SK-N-SH (cell line): ENCODE measurements at regions not wholly inside any gene's neighbourhood (a gene's known extent, or its start where the extent isn't known, plus 50 kb on each side); places are given as distances from the start of the nearest gene placed in this dataset.
A peak's percentile ranks its signal among the peaks of the same experiment; 100 is the strongest.

ENCODE experiments used
- CTCF ChIA-PET: fragments of 300-600, 350-600 bp; formaldehyde crosslinking; extraction: SDS; loops from one replicate; lab custom pipeline; 2021; lab: Yijun Ruan, JAX
- POLR2A ChIA-PET: fragments of 350-600 bp; sonication (Branson Sonifier 250); formaldehyde crosslinking; extraction: SDS; loops from one replicate; lab custom pipeline; 2020; ENCODE audit warnings: antibody characterized with exemption, inconsistent platforms; lab: Yijun Ruan, JAX
- DNase-seq: peaks from one replicate; pipeline ENCODE4 v3.0.0; 2012
- H2AFZ ChIP-seq: fragments of 200-600 bp; sonication (generic); 2 replicates; pipeline ENCODE4 v1.8.1; 2016; ENCODE audit warnings: antibody characterized with exemption, mild to moderate bottlenecking, low read depth
- H3F3A ChIP-seq: fragments of 200-600 bp; sonication (generic); replicated peaks from 2 replicates; pipeline ENCODE3; 2016; ENCODE audit warnings: antibody characterized with exemption, mild to moderate bottlenecking; ENCODE audit not compliant: insufficient read depth
- H3K27ac ChIP-seq, 2 experiments: fragments of 200-500 bp in 1 of 2; fragments of 200-600 bp in 1 of 2; sonication (Bioruptor generic) in 1 of 2; sonication (generic), shearing (Covaris generic) in 1 of 2; 2 replicates each; pipeline versions ENCODE4 v1.5.1 to v1.6.1; 2014 to 2016; ENCODE audit warnings: low read depth in 2 of 2, inconsistent platforms in 1 of 2, low read length in 1 of 2, mild to moderate bottlenecking in 1 of 2, mixed read lengths in 1 of 2
- H3K27me3 ChIP-seq: fragments of 200-600 bp; sonication (generic), shearing (Covaris generic); 2 replicates; pipeline ENCODE4 v1.6.1; 2016; ENCODE audit warnings: mixed run types; ENCODE audit not compliant: insufficient read depth
- H3K36me3 ChIP-seq, 2 experiments: fragments of 200-500 bp in 1 of 2; fragments of 200-600 bp in 1 of 2; sonication (Bioruptor generic) in 1 of 2; sonication (generic) in 1 of 2; replicated peaks in 1 of 2; 2 replicates each; pipeline versions ENCODE3 to v1.5.1; 2014 to 2016; ENCODE audit warnings: low read length in 1 of 2, mild to moderate bottlenecking in 1 of 2; ENCODE audit not compliant: insufficient read depth in 2 of 2, control insufficient read depth in 1 of 2
- H3K4me1 ChIP-seq, 2 experiments: fragments of 200-500 bp in 1 of 2; fragments of 200-600 bp in 1 of 2; sonication (Bioruptor generic) in 1 of 2; sonication (generic), shearing (Covaris generic) in 1 of 2; 2 replicates each; pipeline versions ENCODE4 v1.5.1 to v1.6.1; 2014 to 2016; ENCODE audit warnings: low read depth in 1 of 2, low read length in 1 of 2, mixed run types in 1 of 2; ENCODE audit not compliant: insufficient read depth in 2 of 2, control insufficient read depth in 1 of 2
- H3K4me2 ChIP-seq: fragments of 200-600 bp; sonication (generic), shearing (Covaris generic); 2 replicates; pipeline ENCODE4 v1.6.1; 2017; ENCODE audit warnings: mixed run types
- H3K4me3 ChIP-seq, 2 experiments: fragments of 200-500 bp in 1 of 2; fragments of 200-600 bp in 1 of 2; sonication (Bioruptor generic) in 1 of 2; sonication (generic), shearing (Covaris generic) in 1 of 2; 2 replicates each; pipeline versions ENCODE4 v1.5.1 to v1.8.1; 2014 to 2016; ENCODE audit warnings: low read depth in 2 of 2, inconsistent platforms in 1 of 2, low read length in 1 of 2, mild to moderate bottlenecking in 1 of 2, mixed read lengths in 1 of 2, moderate library complexity in 1 of 2
- H3K79me2 ChIP-seq: fragments of 200-600 bp; sonication (generic); 2 replicates; pipeline ENCODE4 v1.8.1; 2017; ENCODE audit warnings: mild to moderate bottlenecking; ENCODE audit not compliant: insufficient read depth
- H3K9ac ChIP-seq: fragments of 200-600 bp; sonication (generic); 2 replicates; pipeline ENCODE4 v1.6.1; 2017; ENCODE audit warnings: mixed run types
- H3K9me2 ChIP-seq: fragments of 200-600 bp; sonication (generic); 2 replicates; pipeline ENCODE4 v1.6.1; 2017; ENCODE audit warnings: mixed run types
- H3K9me3 ChIP-seq: fragments of 200-600 bp; sonication (generic); 2 replicates; pipeline ENCODE4 v1.6.1; 2017; ENCODE audit warnings: mixed run types, mild to moderate bottlenecking, moderate library complexity
- H4K20me1 ChIP-seq: fragments of 200-600 bp; sonication (generic); 2 replicates; pipeline ENCODE4 v1.6.1; 2017; ENCODE audit warnings: mild to moderate bottlenecking, mixed run types; ENCODE audit not compliant: insufficient read depth
- EP300 ChIP-seq, 2 experiments: IDR thresholded peaks; 2 replicates each; pipeline versions ENCODE4 v1.4.0 to v1.6.1; 2012; ENCODE audit warnings: borderline replicate concordance in 1 of 2, low read depth in 1 of 2, low read length in 1 of 2
- FOSL2 ChIP-seq: IDR thresholded peaks from 2 replicates; pipeline ENCODE4 v1.4.0; 2012; ENCODE audit warnings: low read depth, mild to moderate bottlenecking, moderate library complexity, borderline replicate concordance
- FOXM1 ChIP-seq: IDR thresholded peaks from 2 replicates; pipeline ENCODE4 v1.4.0; 2012; ENCODE audit warnings: low read depth, mild to moderate bottlenecking
- GATA2 ChIP-seq: sonication (generic); formaldehyde crosslinking; IDR thresholded peaks from 2 replicates; pipeline ENCODE4 v1.5.0; 2020; ENCODE audit warnings: mild to moderate bottlenecking, missing genetic modification reagents
- JUND ChIP-seq: IDR thresholded peaks from 2 replicates; pipeline ENCODE4 v1.4.0; 2012
- MEF2A ChIP-seq: IDR thresholded peaks from 2 replicates; pipeline ENCODE4 v1.4.0; 2012; ENCODE audit warnings: low read depth, borderline replicate concordance
- NFIC ChIP-seq: IDR thresholded peaks from 2 replicates; pipeline ENCODE4 v1.4.0; 2012; ENCODE audit warnings: borderline replicate concordance
- NRF1 ChIP-seq: IDR thresholded peaks from 2 replicates; pipeline ENCODE4 v1.6.1; 2012; ENCODE audit warnings: low read depth, mild to moderate bottlenecking, low read length
- RCOR1 ChIP-seq: fragments of 150-350 bp; IDR thresholded peaks from 2 replicates; pipeline ENCODE4 v1.6.1; 2017; ENCODE audit warnings: antibody characterized with exemption, low read length
- RXRA ChIP-seq: IDR thresholded peaks from 2 replicates; pipeline ENCODE4 v1.4.0; 2012; ENCODE audit warnings: low read depth, mild to moderate bottlenecking, borderline replicate concordance
- TCF12 ChIP-seq: IDR thresholded peaks from 2 replicates; pipeline ENCODE4 v1.4.0; 2012
- TEAD4 ChIP-seq: IDR thresholded peaks from 2 replicates; pipeline ENCODE4 v1.4.0; 2012; ENCODE audit warnings: mild to moderate bottlenecking, borderline replicate concordance; ENCODE audit not compliant: insufficient read depth
- YY1 ChIP-seq: IDR thresholded peaks from 2 replicates; pipeline ENCODE4 v1.4.0; 2012; ENCODE audit warnings: low read depth, mild to moderate bottlenecking
- ZBTB33 ChIP-seq: IDR thresholded peaks from 2 replicates; pipeline ENCODE4 v1.4.0; 2012; ENCODE audit warnings: low read depth, borderline replicate concordance
- WGBS: methylation state at CpG from one replicate; pipeline ENCODE4 v1.1.6; 2017; ENCODE audit warnings: low lambda C conversion rate; 5-methylcytosine and 5-hydroxymethylcytosine counted together

- ChIA-PET CTCF (no interaction called here), POLR2A (no interaction called here)
- Histone ChIP-seq H4K20me1 (no peaks in the 10 kb centered on the region), H3K79me2 (no peaks in the 10 kb centered on the region), H3K4me2 (no peak overlapping the region), H3K9ac (no peak overlapping the region), H3K4me1 (no peaks in the 10 kb centered on the region), H3K27me3 (no peaks in the 10 kb centered on the region), H3K36me3 (no peaks in the 10 kb centered on the region), H3F3A (no peaks in the 10 kb centered on the region), H3K9me2 (no peaks in the 10 kb centered on the region), H3K27ac (no peak overlapping the region), H3K9me3 (no peaks in the 10 kb centered on the region), H3K4me3 (no peak overlapping the region), H2AFZ (no peak overlapping the region)
- no peak for TF ChIP-seq EP300 (IDR thresholded peaks at IDR 0.05; ENCODE audit: borderline replicate concordance in 1 of 2, low read depth in 1 of 2, low read length in 1 of 2)
- WGBS: 17% methylated on average over 8 of the region's 8 CpGs
- no peak for DNase-seq
These were observed 73.3 kb upstream of the GHITM start for GRCh38 chr10:84065804-84066601.

- Histone ChIP-seq H3K4me1 (no peaks in the 10 kb centered on the region; a peak in 1 of 4 replicates), H3K27ac (no peak overlapping the region), H3K9me3 (no peaks in the 10 kb centered on the region), H4K20me1 (no peaks in the 10 kb centered on the region), H3K4me2 (no peak overlapping the region), H3K36me3 (no peaks in the 10 kb centered on the region), H3K79me2 (no peaks in the 10 kb centered on the region), H3F3A (no peaks in the 10 kb centered on the region), H3K4me3 (no peak overlapping the region), H3K27me3 (no peaks in the 10 kb centered on the region), H2AFZ (no peak overlapping the region), H3K9ac (no peak overlapping the region)
- ChIA-PET POLR2A (no interaction called here), CTCF (no interaction called here)
- WGBS: 27% methylated on average over 3 of the region's 3 CpGs
- no peak for DNase-seq
- TF ChIP-seq MEF2A (no peak), RXRA (no peak), YY1 (no peak), ZBTB33 (no peak), NRF1 (no peak)
- TF ChIP-seq, all 33 proteins: peak for 0
- no peaks in the 10 kb centered on the region for H3K9me2 ChIP-seq
These were observed 64.8 kb upstream of the GHITM start for GRCh38 chr10:84074521-84074920.

- H3K27me3 ChIP-seq: no peaks in the 10 kb centered on the region
- H3F3A ChIP-seq: no peaks in the 10 kb centered on the region
- H3K36me3 ChIP-seq: no peaks in the 10 kb centered on the region
- no peak overlapping the region for H3K4me3 ChIP-seq
- H3K9ac ChIP-seq: no peak overlapping the region
- ChIA-PET POLR2A (no interaction called here), CTCF (interaction anchor here (1.2 kb wide), 1 partner anchor 15 kb away, joined by 3 read pairs; no protein-coding TSS in a partner anchor)
- no peaks in the 10 kb centered on the region for H4K20me1 ChIP-seq
- H2AFZ ChIP-seq: no peak overlapping the region
- H3K4me2 ChIP-seq: no peak overlapping the region
- no peaks in the 10 kb centered on the region for H3K9me2 ChIP-seq
- 88% methylated on average over 4 of the region's 4 CpGs for WGBS
- H3K79me2 ChIP-seq: no peaks in the 10 kb centered on the region
- H3K9me3 ChIP-seq: no peaks in the 10 kb centered on the region
- peak overlapping the region in 1 of 2 experiments; percentile 46; a peak in 2 of 4 replicates for H3K27ac ChIP-seq
- TF ChIP-seq GATA2 (CRISPR knock-in tag) (no peak), MEF2A (no peak), RCOR1 (no peak), TCF12 (no peak), JUND (no peak), ZBTB33 (no peak), NFIC (no peak), TEAD4 (no peak), FOXM1 (no peak), FOSL2 (no peak), NRF1 (no peak)
- no peaks in the 10 kb centered on the region; a peak in 1 of 4 replicates for H3K4me1 ChIP-seq
- DNase-seq: no peak
These were observed 63.9 kb upstream of the GHITM start for GRCh38 chr10:84075226-84076046.
